ENCODE measurements at regions not wholly inside any gene's neighbourhood (a gene's known extent, or its start where the extent isn't known, plus 50 kb on each side); places are given as distances from the start of the nearest gene placed in this dataset.

DNA sequence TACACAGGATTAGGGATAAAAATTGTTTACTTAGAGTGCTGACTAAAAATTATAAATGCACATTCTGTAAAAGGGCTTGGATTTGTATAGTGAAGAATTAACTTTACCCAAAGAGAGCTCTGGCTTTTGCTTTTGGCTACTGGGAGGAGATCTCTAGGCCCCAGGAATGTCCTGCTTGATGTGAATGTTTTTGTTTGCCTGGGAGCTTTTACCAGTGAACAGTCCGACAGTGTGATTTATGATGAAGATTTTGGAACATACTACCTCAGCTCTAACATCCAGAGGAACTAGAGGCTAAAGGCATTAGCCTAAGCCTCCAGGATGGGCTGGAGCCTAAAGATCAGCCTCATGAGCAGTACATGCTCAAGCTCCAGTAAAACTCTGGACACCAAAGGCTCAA is 103.7 kb upstream of the RFX3 start:
- CTCF ChIA-PET = no interaction called here

DNA sequence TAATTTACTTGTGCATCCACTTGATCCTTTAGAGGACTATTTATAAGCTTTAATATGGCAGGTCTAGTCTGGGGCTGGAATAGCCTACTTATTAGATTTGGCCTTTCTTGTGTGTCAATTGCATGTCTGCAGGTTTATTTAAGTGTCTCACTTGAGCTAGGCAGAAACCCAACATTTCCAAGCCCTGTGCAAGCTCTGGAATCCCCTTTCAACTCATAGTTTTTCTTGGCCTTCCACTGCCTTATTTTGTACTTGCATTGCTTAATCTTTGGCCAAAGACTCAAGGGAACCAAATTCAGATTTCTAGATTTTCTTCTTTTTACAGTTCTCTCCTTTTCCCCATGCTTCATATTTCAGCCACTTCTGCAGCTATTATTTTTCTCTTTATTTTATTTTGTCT is 102.4 kb upstream of the RFX3 start:
- no peak overlapping the region for H3K4me2 ChIP-seq
- CTCF ChIA-PET = interaction anchor here (1.0 kb wide), 1 partner anchor 9 kb away, joined by 3 read pairs; no protein-coding TSS in a partner anchor
- TF ChIP-seq, protein P1, sequence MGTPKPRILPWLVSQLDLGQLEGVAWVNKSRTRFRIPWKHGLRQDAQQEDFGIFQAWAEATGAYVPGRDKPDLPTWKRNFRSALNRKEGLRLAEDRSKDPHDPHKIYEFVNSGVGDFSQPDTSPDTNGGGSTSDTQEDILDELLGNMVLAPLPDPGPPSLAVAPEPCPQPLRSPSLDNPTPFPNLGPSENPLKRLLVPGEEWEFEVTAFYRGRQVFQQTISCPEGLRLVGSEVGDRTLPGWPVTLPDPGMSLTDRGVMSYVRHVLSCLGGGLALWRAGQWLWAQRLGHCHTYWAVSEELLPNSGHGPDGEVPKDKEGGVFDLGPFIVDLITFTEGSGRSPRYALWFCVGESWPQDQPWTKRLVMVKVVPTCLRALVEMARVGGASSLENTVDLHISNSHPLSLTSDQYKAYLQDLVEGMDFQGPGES (IDR thresholded peaks at IDR 0.05; ENCODE audit: low read depth, low read length) = no peak
- no peak for TF ChIP-seq JUND (IDR thresholded peaks at IDR 0.05)
- TF ChIP-seq, protein P2, sequence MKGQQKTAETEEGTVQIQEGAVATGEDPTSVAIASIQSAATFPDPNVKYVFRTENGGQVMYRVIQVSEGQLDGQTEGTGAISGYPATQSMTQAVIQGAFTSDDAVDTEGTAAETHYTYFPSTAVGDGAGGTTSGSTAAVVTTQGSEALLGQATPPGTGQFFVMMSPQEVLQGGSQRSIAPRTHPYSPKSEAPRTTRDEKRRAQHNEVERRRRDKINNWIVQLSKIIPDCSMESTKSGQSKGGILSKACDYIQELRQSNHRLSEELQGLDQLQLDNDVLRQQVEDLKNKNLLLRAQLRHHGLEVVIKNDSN (IDR thresholded peaks at IDR 0.05; ENCODE audit: borderline replicate concordance, low read depth) = no peak
- TF ChIP-seq, protein P3, sequence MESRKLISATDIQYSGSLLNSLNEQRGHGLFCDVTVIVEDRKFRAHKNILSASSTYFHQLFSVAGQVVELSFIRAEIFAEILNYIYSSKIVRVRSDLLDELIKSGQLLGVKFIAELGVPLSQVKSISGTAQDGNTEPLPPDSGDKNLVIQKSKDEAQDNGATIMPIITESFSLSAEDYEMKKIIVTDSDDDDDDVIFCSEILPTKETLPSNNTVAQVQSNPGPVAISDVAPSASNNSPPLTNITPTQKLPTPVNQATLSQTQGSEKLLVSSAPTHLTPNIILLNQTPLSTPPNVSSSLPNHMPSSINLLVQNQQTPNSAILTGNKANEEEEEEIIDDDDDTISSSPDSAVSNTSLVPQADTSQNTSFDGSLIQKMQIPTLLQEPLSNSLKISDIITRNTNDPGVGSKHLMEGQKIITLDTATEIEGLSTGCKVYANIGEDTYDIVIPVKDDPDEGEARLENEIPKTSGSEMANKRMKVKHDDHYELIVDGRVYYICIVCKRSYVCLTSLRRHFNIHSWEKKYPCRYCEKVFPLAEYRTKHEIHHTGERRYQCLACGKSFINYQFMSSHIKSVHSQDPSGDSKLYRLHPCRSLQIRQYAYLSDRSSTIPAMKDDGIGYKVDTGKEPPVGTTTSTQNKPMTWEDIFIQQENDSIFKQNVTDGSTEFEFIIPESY (IDR thresholded peaks at IDR 0.05; ENCODE audit: borderline replicate concordance, low read depth) = no peak
- TF ChIP-seq TAF1 (IDR thresholded peaks at IDR 0.05; ENCODE audit: borderline replicate concordance, low read depth, low read length) = no peak
- TF ChIP-seq RAD21 (IDR thresholded peaks at IDR 0.05; ENCODE audit: low read length) = no peak
- no peak for TF ChIP-seq MEF2A (IDR thresholded peaks at IDR 0.05; ENCODE audit: borderline replicate concordance, low read depth)
- no peak for TF ChIP-seq GATA2 (CRISPR knock-in tag; IDR thresholded peaks at IDR 0.05)
- TF ChIP-seq FOXM1 (IDR thresholded peaks at IDR 0.05; ENCODE audit: low read depth) = no peak
- no peak for TF ChIP-seq FOSL2 (IDR thresholded peaks at IDR 0.05; ENCODE audit: borderline replicate concordance, low read depth)
- no peak for TF ChIP-seq FOXJ3 (CRISPR knock-in tag; IDR thresholded peaks at IDR 0.05)
- no peak for TF ChIP-seq EZH2phosphoT487 (IDR thresholded peaks at IDR 0.05; ENCODE audit: borderline replicate concordance, low read depth)
- TF ChIP-seq NFIC (IDR thresholded peaks at IDR 0.05; ENCODE audit: borderline replicate concordance) = no peak
- no peak for TF ChIP-seq TEAD4 (IDR thresholded peaks at IDR 0.05; ENCODE audit: borderline replicate concordance, insufficient read depth)
- no peak for TF ChIP-seq SMC3 (IDR thresholded peaks at IDR 0.05; ENCODE audit: low read depth, low read length)

More for the DNA sequence above, 103.7 kb upstream of the RFX3 start:
- Histone ChIP-seq H3K9ac (no peak overlapping the region), H3K9me2 (no peaks in the 10 kb centered on the region), H3K4me3 (ENCODE audit: low read depth in 2 of 2, low read length in 1 of 2) (no peak overlapping the region), H3K27me3 (ENCODE audit: insufficient read depth) (no peaks in the 10 kb centered on the region), H3K4me2 (no peak overlapping the region), H3K4me1 (ENCODE audit: control insufficient read depth in 1 of 2, insufficient read depth in 2 of 2, low read depth in 1 of 2, low read length in 1 of 2) (no peaks in the 10 kb centered on the region; a peak in 1 of 4 replicates), H3K27ac (ENCODE audit: low read depth in 2 of 2, low read length in 1 of 2) (no peak overlapping the region), H2AFZ (ENCODE audit: low read depth) (no peak overlapping the region), H3K36me3 (replicated peaks in 1 of 2; ENCODE audit: control insufficient read depth in 1 of 2, insufficient read depth in 2 of 2, low read length in 1 of 2) (no peaks in the 10 kb centered on the region), H3K9me3 (no peaks in the 10 kb centered on the region), H3K79me2 (ENCODE audit: insufficient read depth) (no peaks in the 10 kb centered on the region), H3F3A (replicated peaks; ENCODE audit: insufficient read depth) (no peaks in the 10 kb centered on the region), H4K20me1 (ENCODE audit: insufficient read depth) (no peaks in the 10 kb centered on the region)
- 43% methylated on average over 1 of the region's 1 CpG for WGBS (ENCODE audit: low lambda C conversion rate)
- no peak for DNase-seq
- TF ChIP-seq TEAD4 (IDR thresholded peaks at IDR 0.05; ENCODE audit: borderline replicate concordance, insufficient read depth) (no peak), NRF1 (IDR thresholded peaks at IDR 0.05; ENCODE audit: low read depth, low read length) (no peak), MXI1 (IDR thresholded peaks at IDR 0.05; ENCODE audit: low read depth, low read length) (no peak), POLR2AphosphoS5 (IDR thresholded peaks at IDR 0.05; ENCODE audit: low read depth, low read length) (no peak)
- TF ChIP-seq, protein P4, sequence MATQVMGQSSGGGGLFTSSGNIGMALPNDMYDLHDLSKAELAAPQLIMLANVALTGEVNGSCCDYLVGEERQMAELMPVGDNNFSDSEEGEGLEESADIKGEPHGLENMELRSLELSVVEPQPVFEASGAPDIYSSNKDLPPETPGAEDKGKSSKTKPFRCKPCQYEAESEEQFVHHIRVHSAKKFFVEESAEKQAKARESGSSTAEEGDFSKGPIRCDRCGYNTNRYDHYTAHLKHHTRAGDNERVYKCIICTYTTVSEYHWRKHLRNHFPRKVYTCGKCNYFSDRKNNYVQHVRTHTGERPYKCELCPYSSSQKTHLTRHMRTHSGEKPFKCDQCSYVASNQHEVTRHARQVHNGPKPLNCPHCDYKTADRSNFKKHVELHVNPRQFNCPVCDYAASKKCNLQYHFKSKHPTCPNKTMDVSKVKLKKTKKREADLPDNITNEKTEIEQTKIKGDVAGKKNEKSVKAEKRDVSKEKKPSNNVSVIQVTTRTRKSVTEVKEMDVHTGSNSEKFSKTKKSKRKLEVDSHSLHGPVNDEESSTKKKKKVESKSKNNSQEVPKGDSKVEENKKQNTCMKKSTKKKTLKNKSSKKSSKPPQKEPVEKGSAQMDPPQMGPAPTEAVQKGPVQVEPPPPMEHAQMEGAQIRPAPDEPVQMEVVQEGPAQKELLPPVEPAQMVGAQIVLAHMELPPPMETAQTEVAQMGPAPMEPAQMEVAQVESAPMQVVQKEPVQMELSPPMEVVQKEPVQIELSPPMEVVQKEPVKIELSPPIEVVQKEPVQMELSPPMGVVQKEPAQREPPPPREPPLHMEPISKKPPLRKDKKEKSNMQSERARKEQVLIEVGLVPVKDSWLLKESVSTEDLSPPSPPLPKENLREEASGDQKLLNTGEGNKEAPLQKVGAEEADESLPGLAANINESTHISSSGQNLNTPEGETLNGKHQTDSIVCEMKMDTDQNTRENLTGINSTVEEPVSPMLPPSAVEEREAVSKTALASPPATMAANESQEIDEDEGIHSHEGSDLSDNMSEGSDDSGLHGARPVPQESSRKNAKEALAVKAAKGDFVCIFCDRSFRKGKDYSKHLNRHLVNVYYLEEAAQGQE (IDR thresholded peaks at IDR 0.05; ENCODE audit: low read depth, low read length) = no peak
- TF ChIP-seq, protein P2 (IDR thresholded peaks at IDR 0.05; ENCODE audit: borderline replicate concordance, low read depth) = no peak
- POLR2A ChIA-PET = no interaction called here

More for the DNA sequence above, 102.4 kb upstream of the RFX3 start:
- no peaks in the 10 kb centered on the region for H3K36me3 ChIP-seq (replicated peaks in 1 of 2; ENCODE audit: control insufficient read depth in 1 of 2, insufficient read depth in 2 of 2, low read length in 1 of 2)
- H2AFZ ChIP-seq (ENCODE audit: low read depth) = no peak overlapping the region
- no peak for DNase-seq
- H3K79me2 ChIP-seq (ENCODE audit: insufficient read depth) = no peaks in the 10 kb centered on the region
- H3K9me2 ChIP-seq = no peaks in the 10 kb centered on the region
- H3K27me3 ChIP-seq (ENCODE audit: insufficient read depth) = no peaks in the 10 kb centered on the region
- no peaks in the 10 kb centered on the region for H3K9me3 ChIP-seq
- H4K20me1 ChIP-seq (ENCODE audit: insufficient read depth) = no peaks in the 10 kb centered on the region
- POLR2A ChIA-PET = no interaction called here
- no peak overlapping the region for H3K27ac ChIP-seq (ENCODE audit: low read depth in 2 of 2, low read length in 1 of 2)
- no peaks in the 10 kb centered on the region for H3F3A ChIP-seq (replicated peaks; ENCODE audit: insufficient read depth)
- no peak overlapping the region for H3K4me3 ChIP-seq (ENCODE audit: low read depth in 2 of 2, low read length in 1 of 2)
- H3K4me1 ChIP-seq (ENCODE audit: control insufficient read depth in 1 of 2, insufficient read depth in 2 of 2, low read depth in 1 of 2, low read length in 1 of 2) = no peaks in the 10 kb centered on the region; a peak in 1 of 4 replicates
- no peak overlapping the region for H3K9ac ChIP-seq

Data from SK-N-SH (cell line).